Stomach (tissue), 8 donors: ENCODE measurements at regions not wholly inside any gene's neighbourhood (a gene's known extent, or its start where the extent isn't known, plus 50 kb on each side); places are given as distances from the start of the nearest gene placed in this dataset.

ENCODE experiments used
- DNase-seq, 2 donors: peaks; one replicate each; pipeline versions ENCODE4 v3.0.0 to v3.0.0-alpha.2; 2013 to 2019
- H3K27ac ChIP-seq, 5 donors: fragments of 200-600 bp in 4 of 5; sonication (generic) in 4 of 5; one replicate each; pipeline ENCODE4 v1.5.1; 2013 to 2019; ENCODE audit warnings: mild to moderate bottlenecking in 1 of 5, moderate library complexity in 1 of 5
- H3K27me3 ChIP-seq, 3 donors: fragments of 200-600 bp; sonication (generic); one replicate each; pipeline ENCODE4 v1.5.1; 2017 to 2019; ENCODE audit warnings: mixed run types in 1 of 3
- H3K36me3 ChIP-seq, 4 donors: fragments of 200-600 bp; sonication (generic); 1 replicate in 3 of 4; 2 replicates in 1 of 4; pipeline ENCODE4 v1.5.1; 2016 to 2019
- H3K4me1 ChIP-seq, 4 donors: fragments of 200-600 bp; sonication (generic); one replicate each; pipeline ENCODE4 v1.5.1; 2016 to 2019
- H3K4me3 ChIP-seq, 4 donors: fragments of 200-600 bp; sonication (generic) in 3 of 4; one replicate each; pipeline ENCODE4 v1.5.1; 2016 to 2019; ENCODE audit warnings: mild to moderate bottlenecking in 1 of 4
- H3K9me3 ChIP-seq, 4 donors: fragments of 200-600 bp; sonication (generic); one replicate each; pipeline ENCODE4 v1.5.1; 2016 to 2019
- EP300 ChIP-seq: sonication (generic); formaldehyde crosslinking; IDR thresholded peaks from one replicate; pipeline ENCODE4 v1.6.1; 2017; ENCODE audit warnings: antibody characterized with exemption
- POLR2A ChIP-seq, 4 donors: fragments of 450-650 bp; IDR thresholded peaks; one replicate each; pipeline ENCODE4 v1.6.1; 2016; ENCODE audit warnings: antibody characterized with exemption in 4 of 4, control low read depth in 2 of 4, mild to moderate bottlenecking in 1 of 4, moderate library complexity in 1 of 4
- POLR2AphosphoS5 ChIP-seq, 3 donors: sonication (generic); formaldehyde crosslinking; IDR thresholded peaks; one replicate each; pipeline ENCODE4 v1.6.1; 2016; ENCODE audit warnings: antibody characterized with exemption in 3 of 3
- WGBS, 5 donors: extraction: QIAGEN DNeasy Blood & Tissue Kit in 3 of 5; methylation state at CpG; one replicate each; pipeline versions ENCODE4 v1.1.5 to v1.1.7; 2013 to 2018; 5-methylcytosine and 5-hydroxymethylcytosine counted together
- intact Hi-C: fragments of 100-400 bp; cut with DNase I; formaldehyde crosslinking; loops from one replicate; pipeline ENCODE4 v1.15.1; 2023; ENCODE audit warnings: low total_unique reads
- TF ChIP-seq, protein P1 (sequence below), 7 experiments: fragments of 450-650 bp in 4 of 7; fragments of 200-600 bp in 3 of 7; sonication (generic) in 3 of 7; IDR thresholded peaks; one replicate each; pipeline ENCODE4 v1.5.1; 2016 to 2019; ENCODE audit warnings: antibody characterized with exemption in 7 of 7, control low read depth in 2 of 7, mild to moderate bottlenecking in 1 of 7
- donor health status: healthy with polysubstance abuse.
- donor health status: Bipolar disorder and iron deficiency.
- donor health status: healthy.

- WGBS, 5 donors, result 83 to 94% (median 89%) methylated on average over 3 of the region's 3 CpGs
- Histone ChIP-seq H3K4me3 (no peak overlapping the region), H3K27me3 (no peaks in the 10 kb centered on the region), H3K9me3 (peaks cover 0 to 5% (median under 1%) of the 10 kb centered on the region in 4 donors), H3K36me3 (no peaks in the 10 kb centered on the region), H3K27ac (no peak overlapping the region), H3K4me1 (no peaks in the 10 kb centered on the region)
- TF ChIP-seq POLR2A (IDR thresholded peaks at IDR 0.05) (no peak), POLR2AphosphoS5 (IDR thresholded peaks at IDR 0.05) (no peak), EP300 (no peak)
- TF ChIP-seq, protein P1, sequence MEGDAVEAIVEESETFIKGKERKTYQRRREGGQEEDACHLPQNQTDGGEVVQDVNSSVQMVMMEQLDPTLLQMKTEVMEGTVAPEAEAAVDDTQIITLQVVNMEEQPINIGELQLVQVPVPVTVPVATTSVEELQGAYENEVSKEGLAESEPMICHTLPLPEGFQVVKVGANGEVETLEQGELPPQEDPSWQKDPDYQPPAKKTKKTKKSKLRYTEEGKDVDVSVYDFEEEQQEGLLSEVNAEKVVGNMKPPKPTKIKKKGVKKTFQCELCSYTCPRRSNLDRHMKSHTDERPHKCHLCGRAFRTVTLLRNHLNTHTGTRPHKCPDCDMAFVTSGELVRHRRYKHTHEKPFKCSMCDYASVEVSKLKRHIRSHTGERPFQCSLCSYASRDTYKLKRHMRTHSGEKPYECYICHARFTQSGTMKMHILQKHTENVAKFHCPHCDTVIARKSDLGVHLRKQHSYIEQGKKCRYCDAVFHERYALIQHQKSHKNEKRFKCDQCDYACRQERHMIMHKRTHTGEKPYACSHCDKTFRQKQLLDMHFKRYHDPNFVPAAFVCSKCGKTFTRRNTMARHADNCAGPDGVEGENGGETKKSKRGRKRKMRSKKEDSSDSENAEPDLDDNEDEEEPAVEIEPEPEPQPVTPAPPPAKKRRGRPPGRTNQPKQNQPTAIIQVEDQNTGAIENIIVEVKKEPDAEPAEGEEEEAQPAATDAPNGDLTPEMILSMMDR (IDR thresholded peaks at IDR 0.05), result no peak
- no peak for DNase-seq
- intact Hi-C loops, result no loop called here
Observed at GRCh38 chr2:212929971-212930370, 221.4 kb downstream of the IKZF2 start.

- 68 to 72% (median 71%) methylated on average over 2 of the region's 2 CpGs for WGBS, 5 donors
- no peaks in the 10 kb centered on the region for H3K27me3 ChIP-seq
- intact Hi-C loops, result no loop called here
- no peak overlapping the region for H3K4me3 ChIP-seq
- DNase-seq, result no peak
- TF ChIP-seq POLR2A (IDR thresholded peaks at IDR 0.05), result no peak
- TF ChIP-seq EP300, result no peak
- H3K9me3 ChIP-seq, result peaks cover 0 to 9% (median 4%) of the 10 kb centered on the region in 4 donors
- H3K4me1 ChIP-seq, result no peaks in the 10 kb centered on the region
- no peak overlapping the region for H3K27ac ChIP-seq
- H3K36me3 ChIP-seq, result no peaks in the 10 kb centered on the region
Observed at GRCh38 chr2:212929116-212929515, 222.3 kb downstream of the IKZF2 start.

- no peak overlapping the region for H3K27ac ChIP-seq
- peaks cover 0 to 9% (median 4%) of the 10 kb centered on the region in 4 donors for H3K9me3 ChIP-seq
- DNase-seq, result no peak
- TF ChIP-seq POLR2A (IDR thresholded peaks at IDR 0.05) (no peak), POLR2AphosphoS5 (IDR thresholded peaks at IDR 0.05) (no peak), EP300 (no peak)
- TF ChIP-seq, protein P1 (IDR thresholded peaks at IDR 0.05), result no peak
- no peaks in the 10 kb centered on the region for H3K36me3 ChIP-seq
- H3K4me1 ChIP-seq, result no peaks in the 10 kb centered on the region
- WGBS, 5 donors, result 77 to 93% (median 87%) methylated on average over 4 of the region's 4 CpGs
- no peak overlapping the region for H3K4me3 ChIP-seq
- no peaks in the 10 kb centered on the region for H3K27me3 ChIP-seq
- intact Hi-C loops, result no loop called here
Observed at GRCh38 chr2:212928681-212929080, 222.7 kb downstream of the IKZF2 start.

- DNase-seq, result no peak
Observed at GRCh38 chr2:212926940-212927339, 224.5 kb downstream of the IKZF2 start.

DNA sequence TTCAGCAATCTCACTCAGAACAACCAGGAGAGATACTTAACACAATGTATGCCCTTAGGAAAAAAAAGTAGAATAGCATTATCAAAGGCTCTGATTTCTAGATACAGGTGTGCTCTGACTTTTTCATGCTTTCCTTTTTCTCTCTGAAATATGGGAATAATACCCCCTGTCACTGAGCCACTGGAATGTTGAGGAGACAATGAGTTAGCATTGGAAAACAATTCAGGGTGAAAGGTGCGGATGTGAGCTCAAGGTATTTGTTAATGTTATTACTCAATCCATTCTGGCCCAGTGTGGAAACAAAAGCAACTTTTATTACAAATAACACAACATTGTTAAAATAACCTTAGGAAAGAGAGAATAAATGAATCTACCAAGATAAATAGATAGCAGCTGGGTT is 228.0 kb downstream of the IKZF2 start:
- Histone ChIP-seq H3K27ac (no peak overlapping the region), H3K4me3 (no peak overlapping the region), H3K9me3 (peaks cover 0 to 9% (median 4%) of the 10 kb centered on the region in 4 donors), H3K36me3 (no peaks in the 10 kb centered on the region), H3K4me1 (no peaks in the 10 kb centered on the region), H3K27me3 (no peaks in the 10 kb centered on the region)
- TF ChIP-seq, protein P1 (IDR thresholded peaks at IDR 0.05), result no peak
- TF ChIP-seq EP300, result no peak
- intact Hi-C loops, result no loop called here
- no peak for DNase-seq
- WGBS, 5 donors, result 86 to 95% (median 93%) methylated on average over 1 of the region's 1 CpG

More at GRCh38 chr2:212926940-212927339, 224.5 kb downstream of the IKZF2 start:
- H3K4me1 ChIP-seq, result no peaks in the 10 kb centered on the region
- H3K4me3 ChIP-seq, result no peak overlapping the region
- peaks cover 0 to 9% (median 4%) of the 10 kb centered on the region in 4 donors for H3K9me3 ChIP-seq
- 69 to 74% (median 72%) methylated on average over 4 of the region's 4 CpGs for whole genome bisulfite sequencing, 5 donors
- intact Hi-C loops, result no loop called here
- no peaks in the 10 kb centered on the region for H3K27me3 ChIP-seq
- H3K36me3 ChIP-seq, result no peaks in the 10 kb centered on the region
- TF ChIP-seq, protein P1 (IDR thresholded peaks at IDR 0.05), result no peak
- TF ChIP-seq POLR2AphosphoS5 (IDR thresholded peaks at IDR 0.05) (no peak), POLR2A (IDR thresholded peaks at IDR 0.05) (no peak), EP300 (no peak)
- H3K27ac ChIP-seq, result no peak overlapping the region
